HT-29 (cell line): ENCODE measurements at regions not wholly inside any gene's neighbourhood (a gene's known extent, or its start where the extent isn't known, plus 50 kb on each side); places are given as distances from the start of the nearest gene placed in this dataset.

ENCODE experiments used
- DNase-seq: peaks from one replicate; pipeline ENCODE4 v3.0.0-alpha.2; 2015; ENCODE audit warnings: low spot score

DNA sequence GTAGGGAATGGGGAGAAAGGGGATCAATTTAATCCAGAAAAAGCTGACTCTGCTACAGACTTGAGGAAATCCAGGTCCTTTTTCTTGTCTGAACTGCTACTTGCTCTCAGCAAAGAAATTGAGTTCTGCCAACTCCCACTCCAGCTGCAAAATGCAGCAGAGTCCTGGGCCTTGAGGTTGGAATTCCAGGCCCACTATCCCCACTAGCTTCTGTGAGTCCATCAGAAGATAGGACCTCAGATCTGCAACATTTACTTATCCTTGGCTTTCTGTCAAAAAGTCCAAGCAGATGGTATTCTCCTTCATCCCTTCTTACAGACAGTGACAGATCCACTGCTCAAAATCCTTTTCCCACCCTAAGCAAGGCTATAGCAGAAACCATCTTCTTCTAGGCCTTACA lies 219.2 kb downstream of the ARHGAP12 start:
- DNase-seq = no peak

DNA sequence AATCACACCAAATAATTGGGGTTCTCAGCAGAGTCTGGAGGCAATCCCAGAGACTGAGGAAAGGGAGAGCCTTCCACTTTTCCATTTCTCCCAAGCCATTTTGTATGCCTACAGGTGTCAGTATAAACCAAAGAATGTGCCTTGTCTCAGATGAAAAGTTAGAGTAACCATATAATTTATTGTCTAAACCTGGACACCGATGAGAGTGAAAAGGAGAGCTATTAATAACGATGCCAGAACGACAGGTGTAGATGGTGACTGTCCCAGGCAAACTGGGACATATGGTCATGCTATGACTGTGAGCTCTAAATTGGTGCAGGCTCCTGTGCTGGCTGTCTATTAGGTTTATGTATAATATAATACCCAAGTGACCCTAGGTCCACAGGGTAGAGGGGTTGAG lies 219.6 kb downstream of the ARHGAP12 start:
- peak; percentile 16 for DNase-seq

DNA sequence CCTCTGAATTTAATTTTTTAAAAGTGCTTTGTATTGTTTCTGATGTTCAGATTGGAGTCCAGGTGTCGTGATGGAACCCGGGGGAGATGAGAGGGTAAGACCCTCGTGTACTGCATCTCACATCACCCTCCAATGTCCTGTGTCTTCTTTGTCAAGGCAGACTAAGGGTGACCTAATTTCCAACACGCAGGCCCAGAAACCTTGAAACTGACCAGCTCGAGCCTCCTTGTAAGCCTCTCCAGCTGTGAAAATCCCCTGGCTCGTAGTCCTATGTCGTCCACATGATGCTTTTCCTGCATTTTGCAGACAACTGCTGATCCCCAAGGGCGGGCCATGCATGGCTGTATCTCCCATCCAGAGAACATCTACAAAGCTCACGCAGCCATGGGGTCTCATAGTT lies 220.2 kb downstream of the ARHGAP12 start:
- DNase-seq = no peak

DNA sequence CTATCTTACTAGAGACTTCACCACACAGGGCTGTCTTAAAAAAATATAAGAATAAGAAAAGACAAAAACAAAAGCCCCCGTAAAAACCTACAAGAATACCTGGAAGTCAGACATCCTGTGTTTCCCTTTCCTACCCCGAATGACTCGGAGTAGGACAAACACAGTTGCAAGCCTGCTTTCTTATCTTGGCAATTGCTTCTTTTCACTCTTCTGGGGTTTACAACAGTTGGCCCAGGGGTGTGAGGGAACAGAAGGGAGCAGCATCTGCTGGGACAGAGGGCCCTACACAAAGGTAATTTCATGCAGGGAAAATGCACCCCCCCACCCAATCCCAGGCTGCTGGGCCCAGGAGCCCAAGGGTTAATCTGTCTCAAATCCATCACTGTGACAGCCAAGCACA lies 220.6 kb downstream of the ARHGAP12 start:
- no peak for DNase-seq

DNA sequence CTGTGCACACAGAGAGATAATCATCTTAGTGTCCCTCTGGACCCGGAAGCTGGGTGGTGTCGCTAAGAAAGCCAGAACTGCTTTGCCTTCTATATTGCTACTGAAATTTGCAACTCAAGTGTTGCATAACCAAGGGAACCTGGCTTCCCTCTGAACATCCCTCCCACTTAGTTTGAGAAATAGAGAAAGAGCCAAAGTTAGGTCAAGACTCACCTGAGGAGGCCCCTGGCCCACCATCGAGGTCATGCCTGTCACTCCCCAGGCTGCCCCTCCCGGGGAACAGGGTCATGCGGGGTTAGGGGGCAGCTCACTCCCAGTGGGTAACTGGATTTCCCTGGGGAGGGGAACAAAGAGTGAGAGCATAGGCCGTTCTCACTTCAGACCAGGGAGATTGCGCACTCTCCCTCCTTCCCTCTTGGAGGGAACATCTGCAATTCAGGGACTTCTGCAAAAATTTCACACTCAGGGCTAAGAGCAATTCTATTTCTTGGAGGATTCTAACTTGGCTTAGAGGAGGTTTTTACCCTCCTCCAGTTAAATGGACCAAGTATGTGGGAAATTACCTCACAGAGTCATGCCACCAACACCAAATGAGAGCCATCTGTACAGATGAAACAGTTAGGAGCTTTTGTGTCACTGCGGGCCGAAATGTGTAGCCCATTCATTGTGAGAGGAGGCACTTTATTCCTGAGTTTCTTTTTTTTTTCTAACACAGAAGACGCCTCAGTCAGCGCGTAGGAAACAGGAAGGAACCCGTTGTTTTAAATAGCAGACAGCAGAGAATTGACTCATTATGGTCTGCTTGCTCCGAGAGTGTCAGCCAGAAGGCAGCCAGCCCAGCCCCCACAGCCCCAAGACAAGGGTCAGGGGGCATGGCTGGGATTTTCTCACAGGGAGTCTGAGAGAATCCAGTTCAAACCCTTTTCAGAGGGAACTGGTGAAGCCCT lies 221.3 kb downstream of the ARHGAP12 start:
- no peak for DNase-seq

DNA sequence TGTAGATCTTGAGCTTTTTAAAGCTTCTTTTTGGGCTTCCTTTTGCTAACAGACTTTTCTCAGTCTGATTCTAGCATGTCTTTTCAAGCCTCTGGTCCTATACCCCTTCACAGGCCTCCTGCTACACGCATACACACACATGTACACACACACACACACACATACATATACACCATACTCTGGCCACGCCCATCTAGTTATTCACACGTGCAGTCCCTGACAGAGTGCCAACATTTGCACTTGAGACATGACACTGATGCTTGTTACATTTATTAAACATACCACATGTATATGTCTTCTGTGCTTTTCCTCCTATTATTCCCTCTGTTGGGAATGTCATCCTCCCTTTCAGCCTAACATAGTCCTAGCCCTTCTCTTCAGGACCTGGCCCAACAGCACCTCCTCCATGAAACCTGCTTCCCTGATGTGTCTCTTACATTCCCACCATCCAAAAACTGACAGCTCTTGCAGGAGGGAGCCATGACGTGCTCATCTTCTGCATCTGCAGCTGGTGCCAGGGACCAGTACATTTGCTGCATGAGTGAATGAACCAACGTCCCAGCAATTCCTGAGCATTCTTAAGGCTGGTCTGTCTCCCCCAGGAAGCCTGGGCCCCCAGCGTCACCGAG lies 222.1 kb downstream of the ARHGAP12 start:
- no peak for DNase-seq

DNA sequence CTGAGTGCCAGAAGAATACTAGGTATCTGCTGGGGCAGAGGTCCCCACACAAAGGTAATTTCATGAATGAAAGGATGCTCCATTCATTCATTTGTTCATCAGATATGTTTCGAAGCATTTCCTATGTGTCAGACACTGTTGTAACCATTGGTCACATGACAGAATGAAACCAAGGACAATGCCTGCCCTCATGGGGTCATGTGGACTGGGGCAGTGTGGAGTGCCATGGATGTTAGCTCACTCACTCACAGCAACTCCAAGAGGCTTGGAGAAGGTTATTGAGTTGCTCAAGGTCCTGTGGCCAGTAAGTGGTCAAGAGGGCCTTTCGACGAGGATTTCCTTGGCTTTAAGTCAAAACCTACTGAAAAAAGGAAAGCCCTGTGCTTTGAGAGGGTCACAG lies 223.5 kb downstream of the ARHGAP12 start:
- no peak for DNase-seq

DNA sequence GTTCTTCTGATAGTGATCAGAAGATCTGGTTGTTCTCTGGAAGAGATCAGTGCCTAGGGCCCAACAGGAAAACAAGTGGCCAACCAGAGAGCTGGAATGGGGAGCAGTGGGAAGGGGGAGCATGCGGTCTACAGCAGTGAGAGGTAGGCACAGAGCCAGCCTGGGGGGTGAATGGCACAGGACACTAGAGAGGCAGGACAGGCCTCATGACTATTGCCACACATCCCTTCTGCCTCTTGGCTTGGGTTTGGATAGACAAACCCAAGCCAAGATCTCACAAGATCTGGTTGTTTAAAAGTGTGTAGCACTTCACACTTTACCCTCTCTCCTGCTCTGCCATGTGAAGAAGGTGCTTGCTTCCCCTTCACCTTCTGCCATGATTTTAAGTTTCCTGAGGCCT lies 224.4 kb downstream of the ARHGAP12 start:
- no peak for DNase-seq

DNA sequence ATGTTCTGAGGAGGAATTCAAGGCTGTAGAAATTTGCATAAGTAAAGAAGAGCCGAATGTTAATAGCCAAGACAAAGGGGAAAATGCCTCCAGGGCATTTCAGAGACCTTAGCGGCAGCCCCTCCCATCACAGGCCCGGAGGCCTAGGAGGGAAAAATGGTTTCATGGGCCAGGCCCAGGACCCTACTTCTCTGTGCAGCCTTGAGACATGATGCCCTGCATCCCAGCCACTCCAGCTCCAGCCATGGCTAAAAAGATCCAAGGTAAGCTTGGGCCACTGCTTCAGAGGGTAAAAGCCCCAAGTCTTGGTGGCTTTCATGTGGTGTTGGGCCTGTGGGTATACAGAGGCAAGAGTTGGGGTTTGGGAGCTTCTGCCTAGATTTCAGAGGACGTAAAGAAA lies 225.7 kb downstream of the ARHGAP12 start:
- no peak for DNase-seq

DNA sequence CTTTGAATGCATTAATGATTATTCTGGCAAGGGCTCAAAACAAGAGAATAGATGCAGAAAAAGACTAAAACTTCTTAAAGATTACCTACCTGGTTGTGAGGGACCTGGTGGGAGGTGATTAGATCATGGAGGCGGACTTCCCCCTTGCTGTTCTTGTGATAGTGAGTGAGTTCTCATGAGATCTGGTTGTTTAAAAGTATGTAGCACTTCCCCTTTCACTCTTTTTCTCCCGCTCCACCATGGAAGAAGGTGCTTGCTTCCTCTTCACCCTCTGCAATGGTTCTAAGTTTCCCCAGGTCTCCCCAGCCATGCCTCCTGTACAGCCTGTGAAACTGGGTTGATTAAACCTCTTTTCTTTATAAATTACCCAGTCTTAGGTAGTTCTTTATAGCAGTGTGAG lies 226.6 kb downstream of the ARHGAP12 start:
- DNase-seq = no peak

DNA sequence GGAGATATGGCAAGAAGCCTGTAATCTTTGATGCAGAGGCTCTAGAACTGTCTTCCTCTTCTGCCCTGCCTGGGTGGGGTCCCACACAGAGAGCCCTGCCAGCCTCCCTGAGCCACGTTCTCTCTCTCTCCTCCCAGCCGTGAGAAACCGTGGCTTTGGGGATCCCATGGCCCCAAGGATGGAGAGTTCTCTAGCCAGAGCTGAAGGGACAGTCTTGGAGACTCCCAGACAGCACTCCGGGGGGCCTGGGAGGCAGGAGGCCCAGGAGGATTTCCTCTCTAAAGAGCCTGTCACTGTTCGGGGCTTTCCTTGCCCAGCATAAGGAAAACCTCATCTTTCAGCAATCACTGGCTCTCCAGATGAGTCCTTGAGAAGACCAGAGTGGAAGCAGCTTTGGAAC lies 227.1 kb downstream of the ARHGAP12 start:
- no peak for DNase-seq

DNA sequence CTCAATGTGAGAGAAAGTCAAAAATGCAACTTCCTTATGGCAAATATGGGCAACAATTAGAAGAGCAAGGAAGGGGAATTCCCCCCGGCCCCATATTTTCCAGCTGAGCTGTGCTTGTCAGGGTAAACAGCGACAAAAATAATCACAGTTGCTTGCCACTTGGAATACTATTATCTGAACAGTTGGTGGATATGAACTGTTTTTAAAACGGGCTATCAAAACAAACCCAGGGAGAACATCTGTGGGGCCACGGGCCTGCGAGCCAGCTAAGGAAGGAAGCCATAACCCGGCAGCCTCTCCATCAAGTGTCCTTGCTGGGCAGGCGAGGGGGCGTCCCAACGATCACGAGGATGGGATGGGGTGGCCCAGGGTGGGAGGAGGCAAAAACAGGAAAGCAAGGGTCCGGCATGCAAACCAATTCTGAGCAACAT lies 228.4 kb downstream of the ARHGAP12 start:
- no peak for DNase-seq

DNA sequence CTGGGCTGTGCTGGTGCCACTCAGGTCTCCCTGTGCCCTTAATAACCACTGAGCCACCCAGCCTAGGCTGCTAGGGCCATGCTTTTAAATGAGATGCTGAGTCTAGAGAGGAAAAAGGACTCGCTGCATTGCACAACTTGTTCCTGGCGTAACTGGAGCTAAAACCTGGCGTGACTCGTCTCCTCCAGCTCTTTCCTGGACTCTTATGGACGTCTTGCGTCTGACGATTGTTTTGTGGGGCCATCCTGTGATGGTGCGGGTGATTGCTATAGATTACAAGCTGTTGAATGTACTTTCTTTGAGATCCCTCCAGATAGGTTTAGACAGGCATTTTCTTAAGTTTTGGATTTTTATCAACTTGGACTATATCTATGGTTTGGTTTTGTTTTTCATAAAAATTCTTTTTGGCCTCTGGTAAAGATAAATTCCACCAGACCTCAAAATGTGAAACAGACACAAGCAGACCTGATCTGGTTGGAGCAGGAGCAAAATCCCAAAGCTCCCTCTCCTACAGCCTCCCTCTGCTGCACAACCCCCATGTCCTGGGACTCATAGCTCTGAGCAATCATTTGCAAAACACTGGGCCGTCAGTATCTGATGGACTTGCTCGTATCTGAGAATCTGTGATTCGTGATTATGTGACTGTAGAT lies 230.3 kb downstream of the ARHGAP12 start:
- no peak for DNase-seq

DNA sequence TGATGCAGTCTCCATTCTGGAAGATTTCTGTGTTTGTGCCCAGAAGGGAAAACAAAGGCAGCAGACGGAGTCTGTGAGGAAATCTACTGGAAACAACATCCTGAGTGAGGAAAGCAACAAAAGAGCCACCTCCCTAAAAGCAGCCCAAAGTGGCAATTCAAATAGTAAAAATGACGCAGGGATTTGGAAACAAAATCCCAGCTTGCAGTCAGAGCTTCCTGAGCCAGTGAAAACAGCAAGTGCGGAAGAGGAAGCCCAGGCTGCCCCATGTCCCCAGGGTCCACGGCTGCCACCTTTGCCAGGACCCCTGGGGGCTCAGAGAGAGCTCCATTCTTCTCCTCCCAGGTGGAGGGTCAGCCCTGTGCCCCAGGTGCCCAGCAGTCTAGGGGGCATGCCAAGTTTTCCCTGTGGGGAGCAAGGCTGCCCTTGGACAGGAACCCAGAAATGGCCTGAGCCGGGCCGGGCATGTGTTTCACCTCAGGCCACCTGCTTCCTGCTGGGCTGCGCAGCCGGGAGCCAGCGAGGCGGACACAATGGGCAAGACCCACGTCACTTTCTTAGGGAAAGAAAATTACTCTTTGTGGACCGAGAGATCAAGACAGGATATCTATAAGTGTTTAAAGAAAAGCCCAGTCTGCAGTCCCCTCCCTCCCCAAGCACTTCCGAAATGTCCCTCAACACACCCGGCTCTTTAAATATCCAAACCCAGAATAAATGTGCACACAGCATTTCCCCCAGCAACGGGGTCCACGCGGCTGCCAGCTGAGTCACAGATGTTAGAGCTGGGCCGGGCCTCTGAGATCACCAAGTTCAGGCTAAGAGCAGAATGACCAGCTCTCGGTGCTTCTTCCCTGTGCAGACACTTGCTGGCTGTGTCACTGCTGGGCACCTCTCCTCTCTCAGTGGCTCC lies 231.1 kb downstream of the ARHGAP12 start:
- DNase-seq = no peak

DNA sequence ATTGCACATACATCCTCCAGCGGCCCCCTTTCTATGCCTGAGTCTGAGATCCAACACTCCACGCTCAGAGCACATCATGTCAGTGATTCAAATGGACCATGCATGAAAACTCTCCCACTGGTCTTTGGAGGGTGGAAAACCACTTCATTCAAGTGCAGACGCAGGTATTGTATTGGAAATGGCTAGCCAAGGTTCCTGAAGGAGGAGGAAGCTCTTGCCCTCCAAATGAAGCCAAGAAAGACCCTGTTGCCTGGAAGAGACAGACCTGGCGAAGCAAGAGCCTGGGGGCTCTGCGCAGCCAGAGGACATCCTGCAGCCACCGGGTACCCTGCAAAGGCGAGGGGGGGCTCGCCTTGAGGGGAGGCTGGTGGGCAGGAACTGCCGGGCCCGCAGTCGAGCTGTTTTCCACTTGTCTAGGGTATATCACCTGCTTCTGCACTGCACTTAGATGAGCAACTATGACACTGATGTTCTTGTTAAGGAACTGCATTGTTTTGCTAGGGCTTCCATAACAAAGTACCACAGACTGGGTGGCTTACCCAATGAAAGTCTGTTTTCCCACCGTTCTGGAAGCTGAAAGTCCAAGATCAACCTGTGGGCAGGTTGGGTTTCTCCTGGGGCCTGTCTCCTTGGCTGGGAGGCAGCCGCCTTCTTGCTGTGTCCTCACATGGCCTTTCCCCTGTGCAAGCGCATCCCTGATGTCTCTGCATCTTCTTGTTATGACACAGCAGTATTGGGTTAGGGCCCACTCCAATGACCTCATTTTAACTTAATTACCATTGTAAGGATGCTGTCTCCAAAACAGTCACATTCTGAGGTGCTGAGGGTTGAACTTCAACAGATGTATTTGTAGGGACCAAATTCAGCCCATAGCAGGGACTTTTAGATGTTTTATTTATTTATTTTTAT lies 233.4 kb downstream of the ARHGAP12 start:
- DNase-seq = no peak

DNA sequence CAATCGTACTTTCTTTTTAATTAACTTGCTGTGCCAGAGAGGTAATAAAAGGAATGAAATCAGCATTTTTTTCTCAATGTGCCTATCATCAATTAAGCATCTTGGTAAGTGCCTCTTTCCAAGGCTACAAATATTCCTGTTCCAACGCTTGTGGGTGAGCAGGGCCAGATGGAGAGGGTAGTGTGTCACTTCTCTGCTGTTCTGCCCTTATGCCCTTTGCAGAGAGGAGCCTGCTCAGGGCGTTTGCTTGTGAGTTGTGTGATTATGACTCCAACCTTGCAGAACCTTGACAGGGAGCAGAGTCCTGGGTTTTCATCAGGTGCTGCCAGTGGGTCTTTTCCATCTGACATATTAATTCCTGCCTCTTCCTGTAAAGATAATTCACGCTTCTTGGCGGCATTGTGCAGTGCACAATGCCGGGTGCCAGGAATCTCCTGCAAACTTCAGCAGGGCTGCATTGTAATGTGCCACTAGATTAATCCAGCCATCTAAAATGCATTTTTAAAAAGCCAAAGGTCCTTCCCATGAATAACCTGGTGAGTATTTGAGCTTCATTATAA lies 234.4 kb downstream of the ARHGAP12 start:
- no peak for DNase-seq

DNA sequence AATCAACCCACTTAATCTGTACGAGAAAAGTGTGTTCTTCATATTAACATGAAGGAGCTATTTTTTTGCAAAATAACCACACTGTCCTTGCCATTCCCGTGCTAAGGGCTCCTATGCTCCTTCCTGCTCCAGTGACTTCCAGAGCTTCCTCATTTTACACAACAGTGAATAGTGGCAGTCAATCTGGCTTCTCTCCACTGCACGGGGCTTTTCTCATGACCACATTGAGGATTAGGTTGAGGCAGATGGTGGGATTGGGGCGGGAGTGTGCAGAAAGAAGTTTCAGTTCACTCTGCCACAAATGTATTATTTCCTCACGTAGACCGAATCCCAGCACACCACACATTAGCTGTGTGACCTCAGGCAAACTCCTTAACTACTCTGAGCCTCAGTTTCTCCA lies 235.1 kb downstream of the ARHGAP12 start:
- DNase-seq = no peak

DNA sequence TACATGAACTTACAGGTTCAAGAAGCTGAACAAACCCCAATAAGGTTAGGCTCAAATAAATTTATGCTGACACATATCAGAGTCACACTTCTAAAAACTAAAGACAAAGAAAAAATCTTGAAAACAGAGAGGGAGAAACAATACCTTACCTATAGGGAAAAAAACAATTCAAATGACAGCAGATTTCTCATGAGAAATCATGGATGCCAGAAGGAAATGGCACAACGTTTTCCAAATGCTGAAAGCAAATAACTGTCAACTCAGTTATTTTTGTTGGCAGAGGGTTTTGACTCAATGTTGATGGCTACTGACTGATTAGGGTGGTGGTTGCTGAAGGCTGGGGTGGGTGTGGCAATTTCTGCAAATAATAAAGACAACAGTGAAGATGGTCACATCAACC lies 239.4 kb downstream of the ARHGAP12 start:
- DNase-seq = no peak

DNA sequence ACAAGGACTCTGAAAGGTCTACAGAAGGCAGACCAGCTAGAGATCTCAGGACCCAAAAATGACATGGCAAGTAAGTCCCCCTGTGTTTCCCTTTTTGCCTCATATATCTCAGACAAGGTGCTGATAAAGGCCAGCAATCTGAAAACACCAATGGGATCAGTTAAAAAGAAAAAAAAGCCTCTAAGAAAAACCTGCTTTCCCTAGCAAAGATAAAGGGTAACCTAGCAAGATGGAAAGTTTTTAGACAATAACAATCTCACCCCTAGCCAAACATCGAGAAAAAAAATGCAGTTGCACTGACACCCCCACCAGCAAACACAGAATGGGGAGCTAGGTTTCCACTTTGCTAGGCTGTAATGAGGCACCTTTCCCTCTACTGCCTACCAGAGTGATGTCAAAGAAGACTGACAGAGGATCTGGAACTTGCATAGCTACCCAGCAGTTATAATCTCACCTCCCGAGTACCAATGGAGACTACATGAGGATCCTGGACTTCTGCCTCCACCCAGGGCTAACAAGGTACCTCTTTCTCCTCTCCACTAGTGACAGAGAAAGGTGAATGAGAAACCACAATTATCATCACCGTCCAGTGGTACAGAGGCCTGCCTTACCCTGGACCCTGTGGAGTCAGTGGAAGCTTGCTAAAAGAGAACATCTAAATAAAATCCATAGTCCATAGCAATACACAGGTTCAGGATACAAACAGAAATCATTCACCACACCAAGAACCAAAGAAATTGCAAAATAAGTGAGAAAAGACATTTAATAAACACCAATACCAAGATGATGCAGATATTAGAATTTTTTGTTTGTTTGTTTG lies 240.8 kb downstream of the ARHGAP12 start:
- no peak for DNase-seq
